ENCODE measurements at regions not wholly inside any gene's neighbourhood (a gene's known extent, or its start where the extent isn't known, plus 50 kb on each side); places are given as distances from the start of the nearest gene placed in this dataset.

- TF ChIP-seq SPI1 (IDR thresholded peaks at IDR 0.05; ENCODE audit: low read depth, low read length) (no peak), POLR2AphosphoS5 (IDR thresholded peaks at IDR 0.05; ENCODE audit: low read depth, low read length) (no peak), POLR2A (IDR thresholded peaks at IDR 0.05; ENCODE audit: low read depth, low read length) (no peak), TAF1 (IDR thresholded peaks at IDR 0.05; ENCODE audit: low read depth, low read length) (no peak), POU2F2 (IDR thresholded peaks at IDR 0.05; ENCODE audit: low read depth, low read length) (no peak)
These were observed 110.2 kb upstream of the UGT8 start for GRCh38 chr4:114488301-114488982.

Data from GM12891 (cell line).